ENCODE measurements at regions not wholly inside any gene's neighbourhood (a gene's known extent, or its start where the extent isn't known, plus 50 kb on each side); places are given as distances from the start of the nearest gene placed in this dataset.

DNA sequence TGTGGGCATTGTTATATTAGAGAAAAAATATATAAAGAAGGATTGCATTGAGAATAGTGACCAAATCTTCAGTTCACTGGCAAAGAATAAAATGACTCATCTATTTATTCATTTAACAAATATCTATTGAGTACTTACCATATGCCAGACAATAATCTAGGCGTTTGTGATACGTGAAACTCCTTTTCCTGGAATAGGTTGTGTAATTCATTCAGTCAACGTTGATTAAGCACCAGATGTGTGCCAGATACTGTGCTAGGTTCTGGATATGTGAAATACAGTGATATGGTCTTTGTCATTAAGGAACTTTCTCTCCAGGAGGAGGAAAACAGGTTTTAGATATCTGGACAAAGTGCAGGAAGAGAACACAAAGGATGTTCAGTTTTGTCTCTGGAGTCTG lies 344.5 kb downstream of the RWDD3 start:
- Histone ChIP-seq H3K9ac (replicated peaks; ENCODE audit: extremely low read depth, insufficient read depth, low read length) (no peak overlapping the region), H2AFZ (ENCODE audit: low read depth, low read length) (no peak overlapping the region), H3K9me1 (replicated peaks; ENCODE audit: control insufficient read depth, extremely low read depth, insufficient read depth, low read length) (no peaks in the 10 kb centered on the region), H3K9me3 (replicated peaks; ENCODE audit: control insufficient read depth, insufficient read depth, low read length) (no peaks in the 10 kb centered on the region), H3K36me3 (ENCODE audit: control insufficient read depth in 2 of 2, extremely low read depth in 1 of 2, insufficient read depth in 2 of 2, low read length in 2 of 2) (no peaks in the 10 kb centered on the region), H3K4me1 (ENCODE audit: control insufficient read depth, extremely low read depth, insufficient read depth, low read length) (no peaks in the 10 kb centered on the region), H3K4me3 (replicated peaks in 1 of 3; ENCODE audit: insufficient read depth in 1 of 3, low read depth in 1 of 3, low read length in 3 of 3) (no peak overlapping the region), H3K4me2 (ENCODE audit: insufficient read depth, low read length) (no peak overlapping the region), H3K79me2 (ENCODE audit: control insufficient read depth, insufficient read depth, low read length) (no peaks in the 10 kb centered on the region), H3K27ac (ENCODE audit: insufficient read depth, low read depth, low read length) (no peak overlapping the region), H3K27me3 (ENCODE audit: control insufficient read depth in 2 of 2, insufficient read depth in 2 of 2, low read length in 2 of 2) (no peaks in the 10 kb centered on the region), H4K20me1 (replicated peaks; ENCODE audit: control insufficient read depth, extremely low read depth, insufficient read depth, low read length) (no peaks in the 10 kb centered on the region)
- CTCF ChIA-PET, result no interaction called here
- dilution Hi-C loops (cut with MboI; ENCODE audit: extremely low pct_ligation_motif_present, low sequenced_read_pairs), result no loop called here
- no TSS peak for BruUV-seq (replicated peaks)
- DNase-seq (ENCODE audit: low read depth, low spot score) (no peak), FAIRE-seq (no peak)
- intact Hi-C loops (cut with micrococcal nuclease), result no loop called here
- POLR2A ChIA-PET, result no interaction called here
- no peak for TF ChIP-seq FOS (IDR thresholded peaks at IDR 0.05; ENCODE audit: borderline replicate concordance, insufficient read depth, low read length)
- no peak for TF ChIP-seq JUN (IDR thresholded peaks at IDR 0.05; ENCODE audit: borderline replicate concordance, insufficient read depth, insufficient read length, low read depth)
- TF ChIP-seq MYC (IDR thresholded peaks at IDR 0.05; ENCODE audit: low read depth, low read length), result no peak
- no peak for TF ChIP-seq POLR2AphosphoS5 (IDR thresholded peaks at IDR 0.05; ENCODE audit: insufficient read depth, low read depth, low read length)
- TF ChIP-seq GATA2 (IDR thresholded peaks at IDR 0.05; ENCODE audit: insufficient read depth, insufficient read length, low read depth, low read length), result no peak
- no peak for TF ChIP-seq POLR2A (IDR thresholded peaks at IDR 0.05; ENCODE audit: low read depth, low read length)
- TF ChIP-seq CTCF (IDR thresholded peaks at IDR 0.05; ENCODE audit: extremely low read depth in 1 of 2, insufficient read depth in 1 of 2, low read depth in 1 of 2, low read length in 2 of 2), result no peak
- TF ChIP-seq, protein P1, sequence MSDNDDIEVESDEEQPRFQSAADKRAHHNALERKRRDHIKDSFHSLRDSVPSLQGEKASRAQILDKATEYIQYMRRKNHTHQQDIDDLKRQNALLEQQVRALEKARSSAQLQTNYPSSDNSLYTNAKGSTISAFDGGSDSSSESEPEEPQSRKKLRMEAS (IDR thresholded peaks at IDR 0.05; ENCODE audit: insufficient read depth, insufficient read length), result no peak

All from endothelial cell of umbilical vein (primary cell).